HG03039 (cell line): ENCODE measurements at regions not wholly inside any gene's neighbourhood (a gene's known extent, or its start where the extent isn't known, plus 50 kb on each side); places are given as distances from the start of the nearest gene placed in this dataset.
"Not testable (repeated sequence)": the region's sequence is repeated elsewhere in the genome, so short reads cannot be mapped to it uniquely, and the experiment has no call there.

ENCODE experiments used
- ATAC-seq: cut with Tn5 transposase; IDR thresholded peaks from one replicate; pipeline ENCODE4 v1.9.1; 2021; ENCODE audit warnings: mild to moderate bottlenecking, moderate library complexity; ENCODE audit not compliant: unreplicated experiment

- no peak for ATAC-seq
Measured at GRCh38 chr20:23299673-23300050, 50.9 kb upstream of the NXT1 start.

- no peak for ATAC-seq
Measured at GRCh38 chr20:23298926-23299672, 51.5 kb upstream of the NXT1 start.

GRCh38 chr20:23298155-23298554, 52.4 kb upstream of the NXT1 start:
- no peak for ATAC-seq

- no peak for ATAC-seq
Measured at GRCh38 chr20:23296841-23297701, 53.5 kb upstream of the NXT1 start.

DNA sequence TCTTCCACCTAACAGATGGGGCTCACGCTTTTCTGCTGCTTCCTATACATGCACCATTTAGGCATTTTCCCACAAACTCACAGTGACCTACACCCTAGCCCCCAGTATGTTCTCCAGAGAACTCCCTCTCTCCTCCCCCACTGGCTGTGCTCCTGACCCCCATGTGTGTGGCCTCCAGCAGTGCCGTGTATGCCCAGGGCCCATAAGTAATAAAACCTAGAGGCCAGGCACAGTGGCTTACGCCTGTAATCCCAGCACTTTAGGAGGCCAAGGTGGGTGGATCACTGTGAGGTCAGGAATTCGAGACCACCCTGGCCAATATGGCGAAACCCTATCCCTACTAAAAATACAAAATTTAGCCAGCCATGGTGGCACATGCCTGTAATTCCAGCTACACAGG, 54.7 kb upstream of the NXT1 start:
- ATAC-seq = no peak

GRCh38 chr20:23294671-23295070, 55.9 kb upstream of the NXT1 start:
- no peak for ATAC-seq

- ATAC-seq = no peak
Measured at GRCh38 chr20:23294166-23294565, 56.4 kb upstream of the NXT1 start.

GRCh38 chr20:23293689-23294088, 56.9 kb upstream of the NXT1 start:
- ATAC-seq = no peak

DNA sequence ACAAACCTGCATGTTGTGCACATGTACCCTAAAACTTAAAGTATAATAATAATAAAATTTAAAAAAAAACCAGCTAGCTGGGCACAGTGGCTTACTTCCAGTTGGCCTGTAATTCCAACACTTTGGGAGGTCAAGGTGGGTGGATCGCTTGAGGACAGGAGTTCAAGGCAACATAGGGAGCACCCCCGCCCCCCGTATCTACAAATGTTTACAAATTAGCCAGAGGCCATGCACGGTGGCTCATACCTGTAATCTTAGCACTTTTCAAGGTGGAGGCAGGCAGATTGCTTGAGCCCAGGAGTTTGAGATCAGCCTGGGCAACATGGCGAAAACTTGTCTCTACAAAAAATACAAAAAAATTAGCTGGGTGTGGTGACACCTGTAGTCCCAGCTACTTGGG, 58.3 kb upstream of the NXT1 start:
- not testable (repeated sequence) for ATAC-seq

DNA sequence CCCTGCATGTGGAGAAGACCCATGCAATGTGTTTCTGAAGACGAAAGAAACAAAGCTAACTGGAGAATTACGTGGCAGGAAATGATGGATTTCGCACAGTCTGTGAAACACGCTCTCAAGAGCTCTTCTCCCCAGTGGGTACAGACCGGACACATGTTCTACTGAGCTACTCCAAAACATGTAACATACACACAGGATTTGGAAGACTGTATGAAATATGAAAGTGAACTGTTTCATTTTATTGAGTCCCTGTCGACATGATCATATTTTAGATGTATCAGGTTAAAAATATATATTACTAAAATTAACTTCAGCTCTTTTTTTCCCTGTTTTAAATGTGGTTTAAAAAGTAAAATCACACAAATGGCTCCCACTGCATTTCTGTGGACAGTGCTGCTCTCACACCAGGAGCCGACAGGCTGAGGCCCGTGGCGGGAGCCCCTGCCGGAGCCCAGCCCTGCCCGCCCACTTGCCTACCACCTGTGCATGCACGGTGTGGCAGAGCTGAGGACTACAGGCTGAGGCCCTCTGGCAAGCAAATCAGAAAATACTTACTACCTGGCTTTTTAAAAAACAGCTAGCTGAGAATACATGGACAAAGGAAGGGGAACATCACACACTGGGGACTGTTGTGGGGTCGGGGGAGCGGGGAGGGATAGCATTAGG, 58.9 kb upstream of the NXT1 start:
- no peak for ATAC-seq

DNA sequence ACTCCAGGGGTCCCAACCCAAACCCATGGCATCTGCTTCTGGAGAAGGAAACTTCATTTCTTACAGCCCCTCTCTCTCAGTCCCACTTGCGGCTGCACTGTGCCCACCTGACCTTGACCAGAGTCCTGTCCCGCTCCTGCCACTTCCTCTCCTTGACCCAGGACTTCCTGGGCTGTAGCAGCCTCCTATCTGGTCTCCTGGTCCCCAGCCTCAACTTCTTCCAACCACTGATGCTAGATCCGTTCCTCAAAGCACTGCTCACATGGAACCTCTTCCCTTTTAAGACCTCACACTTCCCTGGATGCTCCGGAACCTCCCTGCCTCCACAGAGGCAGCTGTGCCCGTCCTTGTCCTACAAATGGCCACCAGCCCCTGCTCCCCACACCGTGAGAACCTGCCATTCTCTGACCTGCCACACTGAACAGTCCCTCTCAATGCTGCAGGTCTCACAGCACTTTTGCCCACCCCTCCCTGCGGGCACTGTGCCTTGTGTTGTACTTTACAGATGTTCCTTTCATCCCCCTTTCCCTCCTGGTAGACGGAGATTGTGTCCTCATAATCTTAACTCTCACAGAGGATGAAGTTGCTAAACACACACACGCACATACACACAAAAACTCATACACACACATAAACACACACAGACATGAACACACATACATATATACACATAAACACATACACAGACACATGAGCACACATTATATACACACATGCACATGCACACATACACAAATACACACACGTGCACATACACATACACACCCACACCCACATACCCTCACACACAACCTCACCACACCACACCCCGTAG, 59.6 kb upstream of the NXT1 start:
- ATAC-seq = no peak

DNA sequence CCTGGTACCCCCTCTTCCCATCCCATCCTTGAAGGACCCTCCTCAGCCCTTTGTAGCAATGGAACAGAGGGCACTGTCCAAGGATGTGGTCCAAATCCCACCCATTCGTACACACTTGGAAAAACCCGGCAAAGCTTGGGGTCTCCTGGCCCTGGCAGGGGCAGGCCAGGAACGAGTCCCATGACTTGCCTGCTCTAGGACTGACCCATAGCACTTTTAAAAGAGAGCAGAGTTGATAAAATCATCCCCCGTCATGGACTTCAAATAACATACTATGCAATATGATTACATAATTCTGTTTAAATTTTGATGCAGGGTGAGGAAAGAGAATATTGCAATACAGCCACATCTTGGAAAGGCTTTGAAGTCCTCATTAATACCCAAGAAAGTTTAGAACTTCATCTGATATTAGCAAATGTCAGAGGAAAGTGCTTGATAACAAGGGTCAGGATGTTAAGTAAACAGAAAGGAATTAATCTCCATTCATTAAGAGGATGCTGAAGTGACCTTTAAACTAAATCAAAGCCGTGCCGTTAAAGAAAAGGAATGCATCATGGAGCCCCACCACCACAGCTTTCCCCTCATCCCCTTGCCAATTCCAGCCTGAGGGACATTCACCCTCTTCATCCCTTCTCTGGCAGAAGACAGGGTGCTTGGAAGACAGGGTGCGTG, 60.7 kb upstream of the NXT1 start:
- ATAC-seq = no peak

- no peak for ATAC-seq
Measured at GRCh38 chr20:23289249-23289648, 61.3 kb upstream of the NXT1 start.

DNA sequence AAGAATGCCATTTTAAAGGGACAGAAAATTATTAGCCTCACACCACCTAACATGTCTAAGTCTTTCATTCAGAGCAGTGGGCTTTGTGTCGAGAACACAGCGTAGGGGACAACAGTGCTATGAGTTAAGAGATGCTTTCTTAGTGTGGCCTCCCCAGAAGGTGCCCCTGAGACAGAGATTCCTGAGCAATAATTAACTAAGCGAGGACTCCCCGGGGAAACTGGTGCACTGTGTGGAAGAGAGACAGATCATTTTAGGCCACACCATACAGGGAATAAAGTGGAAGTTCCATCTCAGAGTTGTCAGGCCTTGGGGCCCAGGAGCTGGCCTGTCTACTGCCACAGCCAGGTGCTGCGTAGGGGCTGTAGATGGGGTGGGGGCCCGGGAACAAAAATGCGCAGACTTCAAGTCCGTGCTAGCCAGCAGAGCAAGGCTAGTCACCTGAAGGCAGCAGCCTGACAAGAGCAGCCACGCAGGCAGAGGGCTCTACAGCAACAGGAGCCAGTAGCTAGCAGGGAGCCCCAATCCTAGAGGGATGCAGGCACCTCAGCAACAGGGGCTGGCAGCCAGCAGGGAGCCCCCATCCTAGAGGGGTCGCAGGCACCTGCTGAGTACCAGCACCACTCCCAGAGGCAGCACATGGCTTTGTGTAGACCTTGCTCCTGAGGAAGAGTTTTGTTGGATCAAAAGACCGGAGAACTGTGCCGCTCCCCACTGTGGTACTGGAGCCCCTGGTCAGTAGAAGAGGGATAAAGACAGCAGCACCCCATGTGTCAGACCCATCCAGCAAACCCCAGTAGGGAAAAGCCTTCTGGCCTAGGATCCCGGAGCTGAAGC, 63.0 kb upstream of the NXT1 start:
- ATAC-seq = no peak

DNA sequence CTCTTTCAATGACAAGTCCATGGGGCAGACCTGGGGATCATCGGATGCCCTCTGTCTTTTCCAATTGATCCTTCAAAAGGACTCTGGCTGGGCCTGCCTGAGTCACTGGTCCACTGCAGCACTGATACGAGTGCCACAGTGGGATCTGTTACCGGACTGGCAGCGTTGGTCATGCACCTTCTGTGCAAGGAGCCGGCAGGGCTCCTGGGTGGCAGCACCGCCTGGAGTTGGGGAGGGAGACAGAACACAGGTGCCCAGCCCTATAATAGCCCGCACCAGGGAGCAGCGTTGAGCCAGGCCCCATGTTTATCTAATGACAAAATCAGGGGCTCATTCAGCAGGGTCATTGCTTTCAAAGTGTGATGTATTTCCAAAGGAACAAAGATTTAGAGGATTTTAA, 64.2 kb upstream of the NXT1 start:
- no peak for ATAC-seq

GRCh38 chr20:23285536-23285935, 65.1 kb upstream of the NXT1 start:
- ATAC-seq = no peak

DNA sequence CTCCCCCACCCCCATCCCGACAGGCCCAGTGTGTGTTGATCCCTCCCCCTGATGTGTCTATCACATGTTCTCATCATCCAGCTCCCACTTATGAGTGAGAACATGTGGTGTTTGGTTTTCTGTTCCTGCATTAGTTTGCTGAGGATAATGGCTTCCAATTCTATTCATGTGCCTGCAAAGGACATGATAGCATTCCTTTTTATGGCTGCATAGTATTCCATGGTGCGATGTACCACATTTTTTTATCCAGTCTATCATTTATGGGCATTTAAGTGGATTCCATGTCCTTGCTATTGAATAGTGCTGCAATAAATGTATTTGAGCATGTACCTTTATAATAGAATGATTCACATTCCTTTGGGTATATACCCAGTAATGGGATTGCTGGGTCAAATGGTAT, 66.6 kb upstream of the NXT1 start:
- ATAC-seq = no peak

DNA sequence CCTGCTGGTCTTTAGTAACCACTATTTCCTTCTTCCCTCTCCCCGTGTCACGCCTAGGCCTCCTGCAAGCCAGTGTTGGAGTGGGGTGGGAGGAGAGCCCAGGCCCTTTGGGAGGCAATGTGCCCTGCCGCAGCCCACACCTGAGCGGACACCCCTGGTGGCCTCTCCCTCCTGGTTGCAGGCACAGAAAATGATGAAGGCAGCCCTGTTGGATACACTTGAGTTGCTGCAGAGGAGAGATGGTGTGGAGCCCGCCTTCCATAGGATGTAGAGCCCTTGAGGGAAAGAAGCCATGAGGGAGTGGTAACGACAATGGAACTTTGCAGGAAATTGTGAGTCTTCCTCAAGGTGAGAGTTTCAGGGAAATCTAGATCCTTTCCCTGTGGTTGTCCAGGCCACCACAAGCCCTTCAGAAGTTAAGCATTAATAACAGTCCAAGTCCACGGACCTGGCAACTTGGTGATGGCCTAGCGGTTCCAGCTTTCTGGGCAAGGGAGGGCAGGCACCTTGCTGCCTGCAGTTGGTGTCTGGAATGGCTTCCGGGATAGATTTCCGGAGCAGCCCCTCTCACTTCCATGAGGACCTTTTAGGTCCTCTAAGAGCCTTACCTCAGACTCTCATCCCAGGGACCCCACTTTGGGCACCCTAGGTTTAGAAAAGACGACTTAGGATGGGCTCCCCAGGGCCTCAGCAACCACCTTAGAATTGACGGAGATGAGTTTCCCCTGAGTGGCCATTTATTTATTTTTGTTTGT, 67.3 kb upstream of the NXT1 start:
- no peak for ATAC-seq

GRCh38 chr20:23282546-23282945, 68.0 kb upstream of the NXT1 start:
- no peak for ATAC-seq
